ENCODE measurements at regions not wholly inside any gene's neighbourhood (a gene's known extent, or its start where the extent isn't known, plus 50 kb on each side); places are given as distances from the start of the nearest gene placed in this dataset.

DNA sequence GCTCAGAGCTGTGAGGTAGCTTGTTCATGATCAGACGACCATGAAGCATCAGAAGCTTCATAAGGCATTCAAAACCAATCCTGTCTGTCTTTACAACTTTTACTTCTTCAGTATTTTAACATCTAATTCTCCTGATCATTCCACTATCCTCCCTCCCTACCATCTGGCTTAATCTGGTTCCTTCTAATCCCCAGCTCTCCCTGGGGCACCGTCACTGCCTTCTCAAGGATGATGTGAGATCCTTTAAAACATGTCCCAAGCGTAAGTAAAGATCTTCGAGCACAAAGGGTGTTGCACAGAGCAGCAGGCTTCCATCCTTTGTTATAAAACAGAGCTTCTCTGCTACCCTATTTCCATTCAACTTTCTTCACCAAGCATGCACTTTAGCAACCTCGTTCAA is 362.7 kb upstream of the ARRDC4 start:
- H3K36me3 ChIP-seq (replicated peaks in 1 of 2; ENCODE audit: control insufficient read depth in 1 of 2, insufficient read depth in 2 of 2, low read length in 2 of 2), result no peaks in the 10 kb centered on the region
- ChIA-PET CTCF (ENCODE audit: low intra/inter-chr PET ratio, low total read pairs) (no interaction called here), POLR2A (no interaction called here)
- no peaks in the 10 kb centered on the region for H4K20me1 ChIP-seq (ENCODE audit: insufficient read depth, low read length)
- no peak for TF ChIP-seq ZSCAN30 (CRISPR knock-in tag; IDR thresholded peaks at IDR 0.05)
- no peak for TF ChIP-seq ADNP (CRISPR knock-in tag; IDR thresholded peaks at IDR 0.05)
- TF ChIP-seq, protein P1, sequence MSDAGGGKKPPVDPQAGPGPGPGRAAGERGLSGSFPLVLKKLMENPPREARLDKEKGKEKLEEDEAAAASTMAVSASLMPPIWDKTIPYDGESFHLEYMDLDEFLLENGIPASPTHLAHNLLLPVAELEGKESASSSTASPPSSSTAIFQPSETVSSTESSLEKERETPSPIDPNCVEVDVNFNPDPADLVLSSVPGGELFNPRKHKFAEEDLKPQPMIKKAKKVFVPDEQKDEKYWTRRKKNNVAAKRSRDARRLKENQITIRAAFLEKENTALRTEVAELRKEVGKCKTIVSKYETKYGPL (CRISPR knock-in tag; IDR thresholded peaks at IDR 0.05), result no peak
- TF ChIP-seq ZNF841 (CRISPR knock-in tag; IDR thresholded peaks at IDR 0.05; ENCODE audit: borderline replicate concordance), result no peak
- TF ChIP-seq ZFY (CRISPR knock-in tag; IDR thresholded peaks at IDR 0.05), result no peak
- no peak for TF ChIP-seq KAT2B (IDR thresholded peaks at IDR 0.05; ENCODE audit: borderline replicate concordance, low read depth, low read length)
- TF ChIP-seq SP140L (CRISPR knock-in tag; IDR thresholded peaks at IDR 0.05; ENCODE audit: borderline replicate concordance), result no peak
- TF ChIP-seq EED (CRISPR knock-in tag; IDR thresholded peaks at IDR 0.05), result no peak
- TF ChIP-seq NKX3-1 (CRISPR knock-in tag; IDR thresholded peaks at IDR 0.05), result no peak
- TF ChIP-seq, protein P2, sequence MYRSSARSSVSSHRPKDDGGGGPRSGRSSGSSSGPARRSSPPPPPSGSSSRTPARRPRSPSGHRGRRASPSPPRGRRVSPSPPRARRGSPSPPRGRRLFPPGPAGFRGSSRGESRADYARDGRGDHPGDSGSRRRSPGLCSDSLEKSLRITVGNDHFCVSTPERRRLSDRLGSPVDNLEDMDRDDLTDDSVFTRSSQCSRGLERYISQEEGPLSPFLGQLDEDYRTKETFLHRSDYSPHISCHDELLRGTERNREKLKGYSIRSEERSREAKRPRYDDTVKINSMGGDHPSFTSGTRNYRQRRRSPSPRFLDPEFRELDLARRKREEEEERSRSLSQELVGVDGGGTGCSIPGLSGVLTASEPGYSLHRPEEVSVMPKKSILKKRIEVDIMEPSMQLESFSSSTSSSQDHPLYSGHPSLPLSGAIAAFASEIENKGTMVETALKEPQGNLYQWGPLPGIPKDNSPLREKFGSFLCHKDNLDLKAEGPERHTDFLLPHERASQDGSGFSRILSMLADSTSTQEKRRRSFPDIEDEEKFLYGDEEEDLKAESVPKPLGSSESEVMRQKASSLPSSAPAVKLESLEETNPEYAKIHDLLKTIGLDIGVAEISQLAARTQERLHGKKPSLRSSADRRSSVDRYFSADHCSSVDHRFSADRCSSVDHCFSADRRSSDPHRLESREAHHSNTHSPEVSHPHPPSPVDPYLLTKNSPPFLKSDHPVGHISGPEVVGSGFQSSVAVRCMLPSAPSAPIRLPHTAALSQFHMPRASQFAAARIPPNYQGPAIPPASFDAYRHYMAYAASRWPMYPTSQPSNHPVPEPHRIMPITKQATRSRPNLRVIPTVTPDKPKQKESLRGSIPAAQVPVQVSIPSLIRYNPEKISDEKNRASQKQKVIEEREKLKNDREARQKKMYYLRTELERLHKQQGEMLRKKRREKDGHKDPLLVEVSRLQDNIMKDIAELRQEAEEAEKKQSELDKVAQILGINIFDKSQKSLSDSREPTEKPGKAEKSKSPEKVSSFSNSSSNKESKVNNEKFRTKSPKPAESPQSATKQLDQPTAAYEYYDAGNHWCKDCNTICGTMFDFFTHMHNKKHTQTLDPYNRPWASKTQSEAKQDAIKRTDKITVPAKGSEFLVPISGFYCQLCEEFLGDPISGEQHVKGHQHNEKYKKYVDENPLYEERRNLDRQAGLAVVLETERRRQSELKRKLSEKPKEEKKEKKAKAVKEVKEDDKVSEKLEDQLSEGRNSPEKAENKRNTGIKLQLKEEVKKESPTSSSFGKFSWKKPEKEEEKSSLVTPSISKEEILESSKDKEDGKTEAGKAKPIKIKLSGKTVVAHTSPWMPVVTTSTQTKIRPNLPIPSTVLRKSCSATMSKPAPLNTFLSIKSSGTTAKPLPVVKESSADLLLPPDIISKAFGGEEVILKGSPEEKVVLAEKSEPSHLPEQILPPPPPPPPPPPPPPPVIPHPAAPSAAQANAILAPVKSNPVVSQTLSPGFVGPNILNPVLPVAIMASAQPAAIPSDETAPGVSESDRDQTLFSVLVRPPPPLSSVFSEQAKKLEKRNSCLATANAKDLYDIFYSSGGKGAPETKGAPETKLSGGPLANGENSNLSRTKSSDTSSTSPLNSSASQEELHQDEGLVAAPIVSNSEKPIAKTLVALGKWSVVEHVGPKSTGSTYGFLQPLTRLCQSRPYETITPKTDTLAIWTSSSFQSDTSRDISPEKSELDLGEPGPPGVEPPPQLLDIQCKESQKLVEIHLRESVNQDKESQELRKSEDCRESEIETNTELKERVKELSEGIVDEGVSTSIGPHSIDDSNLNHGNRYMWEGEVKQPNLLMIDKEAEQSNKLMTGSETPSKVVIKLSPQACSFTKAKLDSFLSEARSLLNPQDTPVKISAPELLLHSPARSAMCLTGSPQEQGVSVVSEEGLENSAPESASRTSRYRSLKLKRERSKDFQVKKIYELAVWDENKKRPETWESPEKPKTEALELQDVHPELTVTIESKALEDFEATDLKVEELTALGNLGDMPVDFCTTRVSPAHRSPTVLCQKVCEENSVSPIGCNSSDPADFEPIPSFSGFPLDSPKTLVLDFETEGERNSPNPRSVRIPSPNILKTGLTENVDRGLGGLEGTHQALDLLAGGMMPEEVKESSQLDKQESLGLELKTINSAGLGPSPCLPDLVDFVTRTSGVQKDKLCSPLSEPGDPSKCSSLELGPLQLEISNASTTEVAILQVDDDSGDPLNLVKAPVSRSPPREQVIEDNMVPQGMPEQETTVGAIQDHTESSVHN (CRISPR knock-in tag; IDR thresholded peaks at IDR 0.05), result no peak
- TF ChIP-seq ZMYM4 (CRISPR knock-in tag; IDR thresholded peaks at IDR 0.05), result no peak
- no peak for TF ChIP-seq RFXANK (CRISPR knock-in tag; IDR thresholded peaks at IDR 0.05)
- FAIRE-seq, result no peak
- in situ Hi-C loops (cut with HindIII; ENCODE audit: extremely low pct_ligation_motif_present, low pct_unique_long_range_greater_than_20kb), result no loop called here
- no peaks in the 10 kb centered on the region for H3K4me1 ChIP-seq (ENCODE audit: insufficient read depth, low read length)
- ATAC-seq, result no peak
- WGBS (ENCODE audit: low lambda C conversion rate), result 3% methylated on average over 5 of the region's 5 CpGs
- no peaks in the 10 kb centered on the region for H3K79me2 ChIP-seq (ENCODE audit: insufficient read depth, low read length)
- intact Hi-C loops (cut with micrococcal nuclease; ENCODE audit: unreplicated experiment), result no loop called here
- no peak overlapping the region for H2AFZ ChIP-seq (ENCODE audit: low read length)
- no peak for DNase-seq (ENCODE audit: low spot score)
- no peak overlapping the region for H3K4me2 ChIP-seq (ENCODE audit: low read depth, low read length)
- H3K27ac ChIP-seq (ENCODE audit: extremely low read length, insufficient read depth, low read length), result no peak overlapping the region
- no peaks in the 10 kb centered on the region; a peak in 1 of 5 replicates for H3K27me3 ChIP-seq (ENCODE audit: control insufficient read depth in 1 of 2, insufficient read depth in 2 of 2, low read length in 2 of 2)
- peaks cover 66% of the 10 kb centered on the region for H3K9me3 ChIP-seq (ENCODE audit: low read length)
- H3K9ac ChIP-seq (ENCODE audit: insufficient read depth, low read depth, low read length), result no peak overlapping the region
- no peak overlapping the region for H3K4me3 ChIP-seq (replicated peaks in 1 of 3; ENCODE audit: insufficient read depth in 1 of 3, low read depth in 2 of 3, low read length in 3 of 3)
- BruUV-seq (replicated peaks), result no TSS peak

Measured in HepG2 (cell line).